DMS 273 treated with DMSO at 0.1 percent for 48 hours (cell line): ENCODE measurements at regions not wholly inside any gene's neighbourhood (a gene's known extent, or its start where the extent isn't known, plus 50 kb on each side); places are given as distances from the start of the nearest gene placed in this dataset.

ENCODE experiments used
- DNase-seq: peaks from one replicate; lab custom pipeline; 2025; lab: John Stamatoyannopoulos, UW

DNA sequence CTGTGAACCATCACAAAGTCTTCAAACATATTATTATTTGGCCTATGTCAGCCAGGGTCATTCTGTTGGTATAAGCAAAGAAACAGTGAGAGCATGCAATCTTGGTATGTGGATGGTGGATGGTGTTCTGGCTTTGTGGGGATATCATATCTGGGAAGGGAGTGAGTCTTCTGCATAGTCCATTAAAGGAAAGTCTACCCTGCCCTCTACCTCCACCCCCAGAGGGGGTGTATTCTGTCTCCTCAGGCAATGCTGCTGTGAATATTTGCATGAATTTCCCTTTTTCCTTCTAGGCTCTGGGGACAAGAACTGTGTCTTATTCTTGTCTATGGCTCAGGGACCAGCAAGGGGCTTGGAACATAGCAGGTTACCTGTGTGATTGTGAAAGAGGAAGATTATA, 495.8 kb downstream of the PDCD6IP start:
- no peak for DNase-seq

DNA sequence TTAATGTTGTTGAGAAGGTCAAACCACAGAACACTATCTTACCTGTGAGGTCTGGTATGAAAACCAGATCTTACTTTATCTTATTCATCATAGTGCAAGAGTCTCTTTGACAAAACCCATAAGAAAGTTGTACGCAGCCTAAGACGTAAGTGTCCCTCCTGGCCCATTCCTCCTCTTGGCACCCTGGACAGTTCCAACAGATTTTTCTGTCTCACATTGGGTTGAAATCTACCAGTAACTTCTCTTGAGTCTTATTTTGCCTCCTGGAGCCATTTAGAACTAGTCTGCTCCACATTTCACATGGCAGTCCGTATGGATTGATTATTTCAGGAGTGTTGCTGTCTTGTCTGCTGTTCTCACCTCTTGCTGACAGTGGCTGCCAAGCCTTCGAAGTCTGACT, 498.4 kb downstream of the PDCD6IP start:
- no peak for DNase-seq

DNA sequence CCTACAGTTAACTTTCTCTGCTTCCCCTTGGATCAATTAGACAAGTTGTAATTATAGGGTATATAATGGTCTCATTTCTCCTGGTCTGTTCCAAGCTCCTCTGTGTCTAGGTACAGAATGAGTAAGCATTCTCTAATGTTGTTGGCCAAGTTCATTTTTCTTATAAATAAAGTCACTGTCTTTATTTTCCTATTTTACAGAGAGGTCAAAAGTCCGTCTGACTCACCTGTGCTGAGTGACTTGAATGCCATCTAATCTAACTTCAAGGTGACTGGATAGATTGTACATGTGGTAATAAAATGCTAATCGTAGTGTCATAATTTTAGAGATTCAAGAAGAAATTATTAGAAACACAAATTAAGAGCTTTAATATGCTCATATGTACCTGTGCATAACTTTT, 500.2 kb downstream of the PDCD6IP start:
- DNase-seq, result no peak

DNA sequence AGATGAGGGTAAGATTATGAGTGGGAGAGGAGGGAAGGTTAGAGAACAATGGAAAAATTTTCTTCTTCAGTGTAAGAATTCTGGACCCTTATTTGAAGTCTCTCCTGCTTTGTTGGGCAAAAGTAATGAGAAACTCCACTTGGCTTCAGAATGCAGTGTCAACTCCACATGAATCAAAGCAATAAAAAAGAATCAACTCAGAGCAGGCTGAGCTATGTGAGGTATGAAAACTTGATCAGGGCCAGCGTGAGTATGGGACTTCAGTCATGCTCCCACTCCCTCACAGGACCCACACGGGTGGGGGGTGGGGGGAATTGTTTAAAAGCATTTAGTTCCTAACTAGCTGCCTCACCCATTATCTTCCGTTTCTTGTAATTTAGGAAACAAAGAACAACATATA, 502.2 kb downstream of the PDCD6IP start:
- no peak for DNase-seq

DNA sequence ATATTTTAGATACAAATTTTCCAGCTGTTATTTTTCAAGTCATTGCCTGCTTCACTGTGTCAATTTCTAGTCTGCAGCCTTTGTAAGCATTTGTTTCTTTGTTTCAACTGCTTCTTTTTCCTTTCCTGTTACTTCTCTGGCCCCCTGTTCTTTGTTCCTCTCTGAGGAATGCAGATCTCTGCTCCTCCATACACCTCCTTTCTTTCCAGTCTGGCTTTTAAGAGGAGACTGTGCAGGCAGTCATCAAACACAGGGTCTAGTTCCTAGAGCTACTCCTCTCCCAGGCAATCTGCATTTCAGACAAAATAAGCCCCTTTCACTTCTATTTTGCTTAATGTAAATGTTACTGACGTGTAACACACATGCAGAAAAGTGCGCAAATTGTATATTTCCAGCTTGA, 502.9 kb downstream of the PDCD6IP start:
- no peak for DNase-seq

DNA sequence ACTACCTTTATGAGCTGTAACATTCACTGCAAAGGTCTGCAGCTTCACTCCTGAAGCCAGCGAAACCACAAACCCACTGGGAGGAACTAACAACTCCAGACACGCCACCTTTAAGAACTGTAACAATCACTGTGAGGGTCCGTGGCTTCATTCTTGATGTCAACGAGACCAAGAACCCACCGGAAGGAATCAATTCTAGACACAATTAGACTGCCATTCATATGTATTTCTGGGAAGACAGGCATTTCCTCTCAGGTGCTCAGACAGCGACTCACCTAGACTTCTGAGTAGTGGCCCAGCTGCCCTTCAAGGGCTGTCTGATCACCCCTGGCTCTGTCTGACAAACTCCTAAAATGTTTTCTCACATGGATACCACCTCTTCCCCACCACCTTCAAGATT, 506.8 kb downstream of the PDCD6IP start:
- DNase-seq, result no peak

DNA sequence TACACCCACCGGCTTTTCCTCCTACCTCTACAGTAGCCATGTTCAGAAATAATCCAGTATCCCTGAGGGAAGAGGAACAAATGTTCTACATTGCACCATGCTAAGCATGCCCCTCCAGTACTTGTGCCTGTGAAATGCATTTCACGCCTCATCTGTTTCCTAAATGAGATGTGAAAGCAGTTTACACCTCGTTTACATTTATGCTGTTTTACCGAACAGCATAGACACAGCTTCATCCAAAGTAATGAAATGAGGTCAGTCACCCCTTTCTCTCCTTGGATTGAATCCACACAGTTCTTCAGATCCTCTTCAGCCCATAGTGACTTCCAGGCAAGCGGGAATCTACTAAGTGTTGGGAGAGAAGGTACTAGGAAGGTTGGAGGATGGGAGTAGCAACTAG, 514.3 kb downstream of the PDCD6IP start:
- no peak for DNase-seq

DNA sequence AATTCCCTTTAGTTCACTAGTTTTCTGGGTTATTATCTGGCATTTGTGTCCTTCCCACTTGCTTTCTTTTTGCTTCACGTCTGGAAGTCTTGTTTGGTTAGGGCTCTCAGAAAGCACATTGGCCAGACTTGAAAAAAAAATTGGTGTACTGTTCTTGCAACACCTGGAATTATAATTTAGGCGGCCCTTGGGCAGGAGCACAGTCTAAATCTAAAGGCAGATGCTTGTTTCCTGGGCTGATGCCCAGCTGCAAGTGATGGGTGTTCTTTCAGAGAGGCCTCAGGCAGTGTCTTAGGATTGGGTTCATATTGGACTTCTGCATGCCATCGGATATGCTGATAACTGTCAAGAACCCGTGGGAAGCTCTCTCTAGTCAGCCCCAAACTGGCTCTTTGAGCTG, 521.5 kb downstream of the PDCD6IP start:
- DNase-seq, result no peak

DNA sequence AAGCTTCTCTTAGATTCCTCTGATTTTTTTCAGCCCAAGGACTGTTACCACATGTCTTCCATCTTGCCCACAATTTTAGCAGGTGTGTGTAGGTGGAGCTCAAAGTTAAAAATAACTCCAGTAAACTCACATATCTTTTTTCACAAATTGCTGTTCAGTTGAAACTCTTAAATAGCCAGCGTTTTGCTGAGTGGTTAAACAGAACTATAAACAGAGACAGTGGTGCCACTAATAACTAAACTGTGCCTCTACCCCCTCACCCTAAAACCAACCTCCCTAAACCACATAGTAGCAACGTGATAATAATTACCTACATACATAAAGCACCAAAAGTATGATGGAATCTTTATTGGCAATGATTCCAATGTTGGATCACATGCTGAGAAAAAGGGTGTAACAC, 525.1 kb downstream of the PDCD6IP start:
- no peak for DNase-seq

DNA sequence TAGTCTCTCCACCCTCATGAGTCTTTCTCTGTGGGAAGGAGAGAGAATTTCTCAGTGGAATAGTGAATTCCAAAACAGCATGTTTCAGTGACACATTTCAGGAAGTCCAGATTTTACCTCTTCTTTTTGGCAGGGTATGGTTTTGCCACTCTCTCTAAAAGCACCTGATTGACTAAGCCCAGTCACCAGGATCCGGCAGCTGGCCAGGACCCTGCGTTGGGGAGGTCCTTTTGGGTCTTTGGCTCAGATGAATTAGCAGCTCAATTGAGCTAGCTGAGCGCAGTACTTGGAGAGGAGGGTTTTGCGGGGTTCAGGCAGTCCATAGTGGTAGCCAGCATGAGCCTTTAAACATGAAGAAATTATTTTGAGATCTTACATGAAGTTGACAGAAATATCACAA, 548.2 kb downstream of the PDCD6IP start:
- DNase-seq, result no peak

DNA sequence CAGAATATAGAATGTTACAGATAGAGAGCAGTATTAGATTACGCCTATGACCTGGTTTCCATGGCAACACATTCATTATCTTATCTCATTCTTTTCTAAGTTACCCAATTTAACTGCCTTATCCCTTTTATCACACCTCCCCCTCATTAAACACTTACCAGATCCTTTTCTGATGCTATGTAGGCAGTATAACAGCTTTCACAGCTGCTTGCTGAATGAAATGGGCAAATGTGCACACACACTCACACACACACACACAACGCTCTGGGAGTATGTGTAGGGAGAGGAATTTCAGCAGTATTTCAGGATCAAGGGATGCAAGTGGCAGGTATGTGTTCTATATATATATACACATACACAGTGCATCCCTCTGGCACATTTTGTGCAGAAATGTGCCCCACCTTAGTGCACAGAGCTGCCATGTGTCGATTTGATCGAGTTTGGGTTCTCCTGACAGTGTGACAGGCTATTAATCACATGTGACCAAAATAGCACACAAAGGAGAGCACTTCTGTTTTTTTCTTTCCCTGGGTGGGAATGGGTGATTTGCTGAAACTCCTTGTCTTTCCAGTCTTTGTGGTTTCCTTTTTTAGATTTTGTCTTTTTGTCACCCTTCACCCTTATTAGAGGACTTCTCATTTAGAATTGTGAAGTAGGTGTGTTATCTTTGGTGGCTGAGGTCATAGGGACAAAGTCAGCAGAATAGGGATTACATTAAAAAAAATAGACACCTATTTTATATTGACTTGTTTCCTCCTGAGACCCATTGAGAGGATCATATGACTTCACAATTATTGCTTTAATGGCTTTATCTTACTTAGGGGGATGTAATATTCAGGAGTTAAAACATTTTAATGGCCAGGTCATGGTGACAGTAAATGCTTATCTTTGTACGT, 553.7 kb downstream of the PDCD6IP start:
- DNase-seq, result no peak

DNA sequence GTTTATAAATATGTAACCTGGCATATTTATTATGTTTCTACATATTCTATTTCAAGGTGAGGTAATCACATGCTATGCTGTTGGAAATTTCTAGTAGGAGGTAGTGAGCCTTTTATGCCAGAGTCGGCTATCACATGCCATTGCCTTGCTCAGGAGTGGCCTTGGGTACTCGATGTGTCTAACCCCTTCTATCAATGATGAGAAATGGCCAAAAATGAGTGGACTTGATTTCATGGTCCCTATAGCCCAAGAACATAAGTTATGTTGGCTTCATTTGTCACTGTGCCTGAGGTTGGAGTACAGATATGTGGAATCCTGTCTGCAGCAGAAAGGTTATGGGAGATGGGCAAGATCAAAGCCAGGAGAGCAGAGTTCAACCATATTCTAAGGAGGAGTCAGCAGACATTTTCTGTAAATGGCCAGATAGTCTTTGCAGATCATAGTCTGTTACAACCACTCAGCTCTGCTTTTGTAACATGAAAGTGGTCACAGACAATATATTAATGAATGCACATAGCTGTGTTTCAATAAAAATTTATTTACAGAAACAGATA, 554.4 kb downstream of the PDCD6IP start:
- DNase-seq, result no peak

DNA sequence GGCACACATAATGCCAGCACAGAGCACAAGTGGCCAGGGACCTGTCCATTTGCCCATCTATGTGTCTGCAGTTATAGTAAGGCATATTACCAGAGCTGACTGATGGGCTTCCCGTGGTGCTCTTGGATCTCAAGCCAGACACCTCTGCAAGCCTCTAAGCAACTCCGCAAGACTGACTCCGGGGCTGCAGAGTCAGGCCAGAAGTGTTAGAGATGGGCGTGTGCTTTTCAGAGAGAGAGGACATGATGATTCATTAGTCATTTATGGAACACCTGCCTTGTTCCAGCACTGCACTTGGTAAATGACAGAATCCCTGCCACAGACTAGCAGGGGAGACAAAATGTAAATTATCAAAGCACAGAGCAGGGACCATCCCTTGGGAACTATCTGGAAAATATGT, 559.0 kb downstream of the PDCD6IP start:
- DNase-seq, result no peak

DNA sequence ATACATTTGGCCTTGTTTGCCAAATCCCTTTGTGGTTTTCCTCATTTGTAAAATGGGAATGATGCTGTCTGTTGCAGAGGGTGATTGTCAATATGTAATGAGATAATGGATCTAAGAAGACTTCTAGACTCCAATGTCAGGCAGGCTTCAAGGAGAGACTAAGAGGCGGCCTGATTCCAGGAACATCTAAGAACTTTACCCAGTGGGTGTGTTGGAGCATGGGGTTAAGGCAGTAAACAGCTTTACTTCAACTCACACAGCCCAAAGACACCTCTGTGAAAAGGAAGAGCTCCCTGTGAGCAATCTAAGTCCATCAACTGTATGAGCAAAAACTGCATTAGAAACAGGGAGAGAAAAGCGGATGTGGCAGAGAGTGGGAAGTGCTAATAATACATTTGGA, 560.6 kb downstream of the PDCD6IP start:
- DNase-seq, result no peak

DNA sequence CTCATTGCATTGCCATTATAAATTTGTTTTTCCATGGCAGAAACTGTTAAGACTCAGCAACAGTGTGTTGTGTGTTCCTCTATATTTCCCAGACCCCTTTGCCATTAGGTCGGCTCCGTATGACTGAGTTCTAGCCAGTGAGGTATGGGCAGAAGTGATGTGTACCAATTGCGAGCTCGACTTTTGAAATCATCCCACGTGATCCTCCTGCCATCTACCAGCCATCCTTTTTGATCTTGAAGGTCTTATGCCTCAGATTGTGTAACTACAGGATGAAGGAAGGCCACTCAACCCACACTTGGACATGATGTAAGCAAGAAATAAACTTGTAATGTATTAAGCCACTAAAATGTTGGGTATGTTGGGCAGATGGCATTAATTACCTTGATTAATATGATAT, 562.3 kb downstream of the PDCD6IP start:
- no peak for DNase-seq

DNA sequence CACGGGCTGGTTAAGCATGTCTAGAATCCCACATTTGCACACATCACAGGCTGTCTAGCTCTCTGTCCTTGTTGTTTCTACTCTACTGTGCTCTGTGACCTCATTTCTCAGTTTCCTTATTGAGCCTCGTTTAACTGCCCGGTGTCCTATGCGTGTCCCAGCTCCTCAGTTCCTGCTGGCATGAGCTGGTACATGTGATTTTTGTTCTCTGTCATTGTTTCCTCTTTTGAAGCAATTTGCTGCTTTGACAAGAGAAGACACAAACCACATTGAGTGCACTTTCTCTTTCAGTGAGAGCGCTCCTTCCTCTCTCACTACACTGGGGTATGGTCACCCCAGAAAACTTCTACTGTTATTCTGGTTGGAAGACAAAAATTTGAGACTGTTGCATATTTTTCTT, 563.5 kb downstream of the PDCD6IP start:
- DNase-seq, result no peak

DNA sequence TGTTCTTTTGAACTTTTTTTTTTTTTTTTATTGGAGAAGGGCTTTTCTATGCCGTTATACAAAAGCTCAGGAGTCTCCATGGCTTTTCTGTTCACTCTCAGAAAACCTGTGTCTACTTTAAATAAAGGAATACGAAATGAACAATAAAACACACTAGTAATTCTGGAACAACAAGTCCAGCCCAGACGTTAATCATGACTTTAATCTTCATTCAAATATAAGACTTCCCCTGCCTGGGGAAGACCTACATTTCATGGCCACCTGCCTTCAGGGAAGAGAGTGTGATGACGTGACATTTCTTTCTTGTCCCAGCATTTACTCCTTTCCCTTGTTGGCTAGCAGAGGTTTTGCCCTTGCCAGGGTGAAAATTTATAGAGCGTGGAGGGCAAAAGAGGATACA, 564.5 kb downstream of the PDCD6IP start:
- no peak for DNase-seq

DNA sequence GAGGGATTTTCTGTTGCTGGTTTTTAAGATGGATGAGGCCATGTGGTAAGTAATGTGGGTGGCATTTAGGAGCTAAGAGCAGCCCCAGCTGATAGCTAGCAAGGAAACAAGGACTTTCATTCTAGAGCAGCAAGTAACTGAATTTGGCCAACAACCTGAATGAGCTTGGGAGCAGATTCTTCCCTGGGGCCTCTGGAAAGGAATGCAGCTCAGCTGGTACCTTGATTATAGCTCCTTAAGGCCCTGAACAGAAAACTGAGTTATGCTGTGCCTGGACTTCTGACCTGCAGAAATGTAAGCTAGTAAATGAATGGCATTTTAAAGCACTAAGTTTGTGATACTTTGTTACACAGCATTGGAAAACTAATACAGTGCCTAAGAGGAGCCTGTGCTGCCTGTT, 565.5 kb downstream of the PDCD6IP start:
- DNase-seq, result no peak

DNA sequence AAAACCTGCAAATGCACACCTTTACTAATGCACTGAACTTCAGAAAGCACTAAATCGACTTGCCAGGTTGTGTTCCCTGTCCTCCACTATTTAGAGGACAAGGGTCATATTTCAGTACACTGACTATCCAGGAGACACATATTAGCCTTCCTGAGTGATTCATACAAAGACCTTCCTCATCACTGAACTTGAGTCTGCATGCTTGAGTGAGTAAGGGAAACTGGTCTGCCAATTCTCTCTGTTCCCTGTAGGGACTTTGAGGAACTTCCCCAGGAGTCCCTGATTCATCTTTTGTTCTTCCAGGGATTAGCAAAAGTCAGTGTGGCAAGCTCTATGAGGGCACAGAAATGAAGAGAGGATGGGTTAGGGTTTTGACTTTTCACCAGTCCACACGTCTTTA, 565.9 kb downstream of the PDCD6IP start:
- no peak for DNase-seq

DNA sequence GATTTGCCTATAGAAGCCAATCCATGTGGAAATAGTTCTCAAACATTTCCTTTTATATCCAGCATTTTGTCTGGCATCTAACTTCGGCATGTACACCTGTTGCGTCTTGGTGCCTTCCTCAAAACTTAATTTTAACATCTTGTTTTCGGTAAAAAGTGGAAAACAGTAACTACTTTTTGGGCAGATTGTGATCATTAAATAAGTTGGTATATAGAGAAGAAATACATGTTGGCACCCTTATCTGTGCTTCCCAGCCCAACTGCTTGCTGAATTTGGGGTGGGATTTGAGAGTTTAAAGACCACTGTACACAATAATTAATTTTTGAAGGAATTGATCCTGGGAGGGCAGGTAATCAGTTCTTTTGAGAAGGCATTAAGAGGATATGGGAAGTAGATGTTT, 566.8 kb downstream of the PDCD6IP start:
- no peak for DNase-seq

DNA sequence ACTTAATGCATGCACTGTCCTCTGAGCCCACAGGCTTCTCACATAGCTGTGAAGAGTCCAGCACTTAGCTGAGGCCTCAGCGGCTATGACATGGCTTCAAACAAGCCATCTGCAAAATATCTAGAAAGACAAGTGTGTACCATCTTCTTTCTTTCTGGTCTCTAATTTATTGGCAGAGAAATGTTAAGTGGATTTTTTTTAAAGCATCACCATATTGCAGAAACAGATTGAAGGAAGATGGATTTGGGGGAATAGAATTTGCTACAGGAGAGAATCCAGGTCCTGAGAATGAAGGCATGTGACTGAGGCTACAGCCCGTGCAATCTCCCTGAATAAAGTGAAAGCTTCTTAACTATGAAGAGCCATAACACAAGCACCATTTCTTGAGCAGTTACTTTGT, 567.3 kb downstream of the PDCD6IP start:
- DNase-seq, result no peak

DNA sequence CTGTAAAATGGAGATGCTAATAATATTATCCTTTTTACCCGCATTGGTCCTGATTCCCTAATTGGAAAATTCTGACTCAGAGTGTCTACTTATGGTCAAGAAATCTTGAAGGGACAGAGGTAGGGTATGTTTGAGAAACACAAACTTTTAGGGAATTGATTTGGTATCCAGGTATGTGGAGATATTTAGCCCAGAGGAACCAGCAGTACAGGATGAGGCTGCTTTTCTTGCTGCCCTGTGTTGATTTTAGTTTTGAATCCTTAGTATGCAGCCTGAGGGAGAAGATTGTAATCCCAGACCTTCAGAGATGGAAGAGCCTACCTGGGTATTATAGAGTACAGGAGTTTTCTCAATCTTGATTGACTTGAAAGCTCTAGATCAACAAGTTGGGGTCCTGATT, 569.1 kb downstream of the PDCD6IP start:
- no peak for DNase-seq

DNA sequence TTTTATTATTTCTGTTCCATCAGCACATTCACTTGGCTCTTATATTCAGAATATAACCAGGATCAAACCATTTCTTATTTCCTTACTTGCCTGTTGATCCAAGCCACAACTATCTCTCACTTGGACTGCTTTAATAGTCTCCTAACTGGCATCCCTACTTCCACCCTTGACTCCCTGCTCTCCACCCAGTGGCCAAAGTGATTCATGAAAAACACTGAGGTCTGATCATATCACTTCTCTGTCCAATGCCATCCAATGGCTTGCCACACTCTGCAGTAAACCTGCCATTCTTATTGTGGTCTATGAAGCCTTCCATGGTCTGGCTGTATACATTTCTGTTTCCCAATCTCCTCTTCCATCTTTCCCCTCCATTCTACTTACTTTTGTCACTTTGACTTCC, 576.1 kb downstream of the PDCD6IP start:
- no peak for DNase-seq

DNA sequence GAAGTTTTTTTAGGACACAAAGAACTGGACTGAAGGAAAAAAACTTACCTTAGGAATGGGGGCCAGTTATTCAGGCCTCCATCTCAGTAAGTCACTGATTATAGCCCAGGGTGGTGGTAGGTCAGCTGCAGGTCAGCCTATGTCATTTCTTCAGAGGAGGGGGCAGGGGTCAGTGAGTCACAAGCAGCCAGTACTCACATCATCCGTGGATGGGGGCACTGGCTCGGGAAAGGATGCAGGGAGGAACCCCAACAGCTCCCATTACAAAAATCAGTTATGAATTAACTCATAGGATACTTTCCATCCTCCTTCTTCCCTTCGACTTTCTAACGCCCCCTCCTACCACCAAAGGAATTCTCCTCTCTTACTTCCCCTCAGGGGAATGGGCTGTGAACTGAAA, 578.3 kb downstream of the PDCD6IP start:
- no peak for DNase-seq
